ENCODE measurements at regions not wholly inside any gene's neighbourhood (a gene's known extent, or its start where the extent isn't known, plus 50 kb on each side); places are given as distances from the start of the nearest gene placed in this dataset.

GRCh38 chr13:73168226-73168952 lies 109.6 kb downstream of the KLF5 start:
- no peak for TF ChIP-seq CTCF (IDR thresholded peaks at IDR 0.05; ENCODE audit: poor library complexity)
- no peak for TF ChIP-seq EZH2 (IDR thresholded peaks at IDR 0.05; ENCODE audit: borderline replicate concordance)

All from hepatocyte (in vitro differentiated cells).